ENCODE measurements at regions not wholly inside any gene's neighbourhood (a gene's known extent, or its start where the extent isn't known, plus 50 kb on each side); places are given as distances from the start of the nearest gene placed in this dataset.
"Not testable (repeated sequence)": the region's sequence is repeated elsewhere in the genome, so short reads cannot be mapped to it uniquely, and the experiment has no call there.

DNA sequence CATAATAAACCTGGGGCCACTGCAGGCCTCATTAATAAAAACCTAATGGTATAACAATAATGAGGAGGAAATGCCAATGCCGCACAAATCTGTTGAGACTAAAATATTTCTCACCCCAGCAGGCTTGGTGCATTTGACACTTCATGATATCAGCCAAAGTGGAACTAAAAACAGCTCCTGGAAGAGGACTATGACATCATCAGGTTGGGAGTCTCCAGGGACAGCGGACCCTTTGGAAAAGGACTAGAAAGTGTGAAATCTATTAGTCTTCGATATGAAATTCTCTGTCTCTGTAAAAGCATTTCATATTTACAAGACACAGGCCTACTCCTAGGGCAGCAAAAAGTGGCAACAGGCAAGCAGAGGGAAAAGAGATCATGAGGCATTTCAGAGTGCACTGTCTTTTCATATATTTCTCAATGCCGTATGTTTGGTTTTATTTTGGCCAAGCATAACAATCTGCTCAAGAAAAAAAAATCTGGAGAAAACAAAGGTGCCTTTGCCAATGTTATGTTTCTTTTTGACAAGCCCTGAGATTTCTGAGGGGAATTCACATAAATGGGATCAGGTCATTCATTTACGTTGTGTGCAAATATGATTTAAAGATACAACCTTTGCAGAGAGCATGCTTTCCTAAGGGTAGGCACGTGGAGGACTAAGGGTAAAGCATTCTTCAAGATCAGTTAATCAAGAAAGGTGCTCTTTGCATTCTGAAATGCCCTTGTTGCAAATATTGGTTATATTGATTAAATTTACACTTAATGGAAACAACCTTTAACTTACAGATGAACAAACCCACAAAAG lies 580.9 kb upstream of the TMEFF2 start:
- Mint-ChIP-seq H3K4me3 (no peak overlapping the region), H3K27me3 (no peaks in the 10 kb centered on the region), H3K9me3 (ENCODE audit: low read depth) (no peaks in the 10 kb centered on the region), H3K36me3 (no peaks in the 10 kb centered on the region), H3K27ac (no peak overlapping the region), H3K4me1 (ENCODE audit: low read depth) (no peaks in the 10 kb centered on the region)

DNA sequence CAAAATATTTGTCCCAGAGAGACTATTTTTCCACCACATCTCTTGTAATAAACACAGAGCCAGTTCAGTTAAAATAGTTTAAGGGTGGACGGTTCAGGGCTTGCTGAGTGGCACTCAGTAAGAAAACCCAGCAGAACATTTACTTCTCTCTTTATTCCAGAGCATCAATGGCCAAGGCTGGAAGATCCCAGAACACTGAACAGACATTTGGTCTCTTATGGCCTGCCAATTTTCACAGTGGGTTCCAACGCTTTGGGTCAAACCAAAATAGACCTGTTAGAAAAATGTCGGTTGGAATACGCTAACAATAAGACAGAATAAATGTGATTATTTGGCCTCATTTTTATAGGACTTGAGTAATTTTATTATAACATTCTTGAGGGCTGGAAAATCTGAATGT lies 580.3 kb upstream of the TMEFF2 start:
- Mint-ChIP-seq H3K4me1 (ENCODE audit: low read depth) (no peaks in the 10 kb centered on the region), H3K27ac (no peak overlapping the region), H3K36me3 (no peaks in the 10 kb centered on the region), H3K27me3 (no peaks in the 10 kb centered on the region), H3K4me3 (no peak overlapping the region), H3K9me3 (ENCODE audit: low read depth) (no peaks in the 10 kb centered on the region)

DNA sequence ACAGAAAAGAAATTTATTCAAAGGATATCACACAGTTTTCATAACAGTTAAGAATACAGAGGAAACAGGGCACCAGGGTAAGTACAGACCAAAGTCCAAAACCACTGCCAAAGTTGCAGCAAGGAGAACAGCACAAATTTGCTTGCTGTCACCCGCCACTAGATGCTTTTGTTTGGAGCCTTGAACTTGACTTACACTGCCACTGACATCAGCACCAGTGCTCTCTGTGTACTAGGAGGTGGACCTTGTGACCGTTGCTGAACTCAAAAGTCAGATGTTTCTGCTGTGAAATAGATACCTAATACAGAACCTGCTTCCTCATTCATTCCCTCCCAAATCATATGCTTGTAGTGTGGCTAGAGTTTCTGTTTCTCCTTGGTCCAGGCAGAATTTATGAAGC lies 578.3 kb upstream of the TMEFF2 start:
- no peaks in the 10 kb centered on the region for H3K27me3 Mint-ChIP-seq
- no peaks in the 10 kb centered on the region for H3K4me1 Mint-ChIP-seq (ENCODE audit: low read depth)
- no peaks in the 10 kb centered on the region for H3K9me3 Mint-ChIP-seq (ENCODE audit: low read depth)
- no peak overlapping the region for H3K4me3 Mint-ChIP-seq
- H3K27ac Mint-ChIP-seq: no peak overlapping the region
- no peaks in the 10 kb centered on the region for H3K36me3 Mint-ChIP-seq

DNA sequence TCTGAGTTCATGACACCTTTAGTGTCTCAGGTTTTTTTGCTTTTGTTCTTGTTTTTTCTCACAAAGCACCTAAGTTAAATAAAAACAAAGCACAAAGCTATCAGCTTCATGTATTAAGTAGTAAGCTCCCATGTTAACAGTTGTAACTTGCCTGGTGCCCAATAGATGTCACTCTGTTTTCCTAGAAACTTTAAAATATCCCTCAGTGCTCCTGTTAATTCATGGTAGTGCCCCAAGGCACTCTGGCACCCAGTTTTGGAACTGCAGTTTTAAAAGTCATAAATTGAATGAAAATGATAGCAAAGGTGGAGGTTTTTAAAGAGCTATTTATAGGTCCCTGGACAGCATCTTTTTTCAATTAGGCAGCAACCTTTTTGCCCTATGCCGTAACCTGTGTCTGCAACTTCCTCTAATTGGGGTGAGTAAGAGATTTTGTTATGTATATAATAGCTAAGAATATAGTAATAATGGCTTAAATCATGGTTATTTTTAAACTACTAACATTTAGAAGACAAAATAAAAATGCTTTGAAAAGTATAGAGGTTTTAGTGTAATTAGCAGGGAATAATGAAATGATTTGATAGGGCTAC lies 555.0 kb upstream of the TMEFF2 start:
- H3K4me1 Mint-ChIP-seq (ENCODE audit: low read depth): no peaks in the 10 kb centered on the region
- H3K36me3 Mint-ChIP-seq: no peaks in the 10 kb centered on the region
- H3K4me3 Mint-ChIP-seq: no peak overlapping the region
- no peak overlapping the region for H3K27ac Mint-ChIP-seq
- H3K9me3 Mint-ChIP-seq (ENCODE audit: low read depth): no peaks in the 10 kb centered on the region
- no peaks in the 10 kb centered on the region for H3K27me3 Mint-ChIP-seq

DNA sequence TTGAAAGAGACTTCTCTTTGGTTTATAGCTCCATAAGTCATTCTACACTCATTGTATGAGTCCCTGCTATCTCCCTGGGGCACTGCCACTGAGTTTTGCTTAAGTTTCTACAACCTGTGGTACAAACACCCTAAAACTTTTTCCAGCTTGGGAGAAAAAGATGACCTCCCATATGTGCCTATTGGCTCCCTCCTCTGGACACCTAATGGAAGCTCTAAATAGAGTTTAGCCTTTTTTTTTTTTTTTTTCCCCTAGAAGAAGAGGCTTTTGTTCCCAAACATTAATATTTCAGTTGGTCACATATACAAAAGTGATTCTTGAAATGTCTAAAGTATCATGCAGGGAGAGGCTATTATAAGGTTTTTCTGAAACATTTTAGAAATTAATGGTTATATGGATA lies 547.2 kb upstream of the TMEFF2 start:
- no peak overlapping the region for H3K27ac Mint-ChIP-seq
- H3K4me1 Mint-ChIP-seq (ENCODE audit: low read depth): no peaks in the 10 kb centered on the region

DNA sequence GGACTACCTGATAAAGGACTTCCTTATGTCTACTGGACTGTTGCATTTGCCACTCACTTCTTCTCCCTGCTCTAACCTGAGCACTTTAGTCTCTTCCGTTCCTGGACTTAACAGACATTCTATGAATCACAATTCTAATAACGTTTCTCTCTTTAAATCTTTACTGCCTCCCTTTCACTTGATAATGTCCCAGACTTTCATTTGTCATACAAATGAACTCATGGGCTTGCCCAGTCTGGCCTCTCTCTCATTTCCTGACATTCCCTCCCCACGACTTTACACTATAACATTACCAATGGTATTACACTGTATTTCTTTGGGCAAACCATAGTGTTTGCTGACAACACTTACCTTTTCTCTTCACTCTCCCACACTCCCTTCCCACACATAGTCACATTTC lies 540.7 kb upstream of the TMEFF2 start:
- no peaks in the 10 kb centered on the region for H3K9me3 Mint-ChIP-seq (ENCODE audit: low read depth)
- no peak overlapping the region for H3K4me3 Mint-ChIP-seq
- no peaks in the 10 kb centered on the region for H3K36me3 Mint-ChIP-seq
- H3K27ac Mint-ChIP-seq: no peak overlapping the region
- no peaks in the 10 kb centered on the region for H3K4me1 Mint-ChIP-seq (ENCODE audit: low read depth)
- H3K27me3 Mint-ChIP-seq: no peaks in the 10 kb centered on the region

More for the DNA sequence above, 547.2 kb upstream of the TMEFF2 start:
- H3K9me3 Mint-ChIP-seq (ENCODE audit: low read depth): no peaks in the 10 kb centered on the region
- no peak overlapping the region for H3K4me3 Mint-ChIP-seq
- H3K36me3 Mint-ChIP-seq: no peaks in the 10 kb centered on the region
- no peaks in the 10 kb centered on the region for H3K27me3 Mint-ChIP-seq

DNA sequence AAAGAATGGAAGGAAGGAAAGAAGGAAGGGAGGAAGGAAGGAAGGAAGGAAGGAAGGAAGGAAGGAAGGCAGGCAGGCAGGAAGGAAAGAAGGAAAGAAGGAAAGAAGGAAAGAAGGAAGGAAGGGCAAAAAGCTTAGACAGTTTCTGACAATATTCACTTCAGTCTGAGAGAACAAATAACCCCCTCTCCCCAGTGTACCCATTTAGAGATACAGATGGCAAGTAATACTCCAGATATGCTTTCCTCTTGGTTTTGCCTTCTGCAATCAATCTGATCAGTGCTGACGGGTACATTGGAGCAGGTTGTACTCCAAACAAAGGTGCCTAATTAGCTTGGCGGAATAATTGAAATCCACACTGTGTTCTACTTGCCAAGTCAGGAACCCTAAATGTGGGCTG lies 534.6 kb upstream of the TMEFF2 start:
- Mint-ChIP-seq H3K36me3 (no peaks in the 10 kb centered on the region), H3K27ac (no peak overlapping the region), H3K4me1 (ENCODE audit: low read depth) (no peaks in the 10 kb centered on the region), H3K9me3 (ENCODE audit: low read depth) (no peaks in the 10 kb centered on the region), H3K4me3 (no peak overlapping the region), H3K27me3 (no peaks in the 10 kb centered on the region)

DNA sequence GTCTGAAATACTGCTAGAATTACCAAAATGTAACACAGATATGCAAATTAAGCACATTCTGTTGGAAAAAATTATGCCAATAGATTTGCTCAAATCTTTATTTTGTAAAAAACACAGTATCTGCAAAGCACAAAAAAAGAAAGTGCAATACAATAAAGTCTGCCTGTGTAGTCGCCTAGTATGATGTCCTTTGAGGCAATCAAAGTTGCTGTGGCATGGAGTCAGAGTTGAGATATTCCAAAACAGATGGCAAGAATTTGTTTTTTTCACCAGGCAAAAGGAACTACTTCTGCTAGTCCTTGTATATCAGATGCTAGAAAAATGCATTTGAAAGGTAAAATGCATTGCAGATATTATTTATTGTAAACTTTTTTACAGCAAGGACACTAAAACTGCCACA lies 531.3 kb upstream of the TMEFF2 start:
- no peaks in the 10 kb centered on the region for H3K4me1 Mint-ChIP-seq (ENCODE audit: low read depth)
- no peaks in the 10 kb centered on the region for H3K36me3 Mint-ChIP-seq

DNA sequence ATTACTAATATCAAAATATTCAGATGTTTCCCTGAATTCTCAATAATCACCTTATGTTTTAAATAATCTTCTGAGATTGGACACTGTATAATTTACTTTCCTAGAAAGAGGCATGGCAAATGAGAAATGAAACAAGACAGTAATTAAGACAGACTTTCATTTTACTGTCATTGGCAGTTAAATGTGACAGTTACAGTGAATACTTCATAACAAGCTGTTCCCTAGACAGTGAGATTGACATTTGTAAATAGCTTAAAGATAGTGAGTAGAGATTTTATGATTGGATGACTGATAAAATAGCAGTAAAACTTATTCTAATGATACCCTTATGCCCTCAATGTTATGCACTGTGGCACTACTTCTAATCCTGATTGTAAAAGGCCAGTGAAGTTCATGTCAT lies 524.9 kb upstream of the TMEFF2 start:
- H3K9me3 Mint-ChIP-seq (ENCODE audit: low read depth): no peaks in the 10 kb centered on the region
- no peaks in the 10 kb centered on the region for H3K36me3 Mint-ChIP-seq
- H3K27me3 Mint-ChIP-seq: no peaks in the 10 kb centered on the region
- no peaks in the 10 kb centered on the region for H3K4me1 Mint-ChIP-seq (ENCODE audit: low read depth)
- no peak overlapping the region for H3K4me3 Mint-ChIP-seq
- no peak overlapping the region for H3K27ac Mint-ChIP-seq

More for the DNA sequence above, 531.3 kb upstream of the TMEFF2 start:
- Mint-ChIP-seq H3K9me3 (ENCODE audit: low read depth) (no peaks in the 10 kb centered on the region), H3K27me3 (no peaks in the 10 kb centered on the region), H3K27ac (no peak overlapping the region), H3K4me3 (no peak overlapping the region)

DNA sequence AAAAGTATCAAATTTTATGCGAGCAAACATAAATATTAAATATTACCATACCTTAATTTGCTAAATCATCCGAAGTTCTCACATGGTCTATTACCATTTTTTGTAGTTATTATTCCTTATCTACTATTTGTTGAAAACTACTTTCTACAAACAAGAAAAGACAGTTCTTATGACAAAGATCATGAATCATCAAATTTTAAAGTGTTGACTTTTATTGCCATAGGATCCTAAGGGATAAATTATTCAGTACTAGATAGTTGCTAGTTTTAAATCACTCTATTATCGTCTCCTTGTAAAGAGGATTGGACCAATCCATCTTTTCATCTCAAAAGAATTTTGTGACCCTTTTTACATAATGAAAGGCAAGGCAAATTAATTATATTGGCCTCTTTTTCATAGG lies 523.6 kb upstream of the TMEFF2 start:
- Mint-ChIP-seq H3K27ac (no peak overlapping the region), H3K4me1 (ENCODE audit: low read depth) (no peaks in the 10 kb centered on the region), H3K27me3 (no peaks in the 10 kb centered on the region), H3K9me3 (ENCODE audit: low read depth) (no peaks in the 10 kb centered on the region), H3K4me3 (no peak overlapping the region), H3K36me3 (no peaks in the 10 kb centered on the region)

DNA sequence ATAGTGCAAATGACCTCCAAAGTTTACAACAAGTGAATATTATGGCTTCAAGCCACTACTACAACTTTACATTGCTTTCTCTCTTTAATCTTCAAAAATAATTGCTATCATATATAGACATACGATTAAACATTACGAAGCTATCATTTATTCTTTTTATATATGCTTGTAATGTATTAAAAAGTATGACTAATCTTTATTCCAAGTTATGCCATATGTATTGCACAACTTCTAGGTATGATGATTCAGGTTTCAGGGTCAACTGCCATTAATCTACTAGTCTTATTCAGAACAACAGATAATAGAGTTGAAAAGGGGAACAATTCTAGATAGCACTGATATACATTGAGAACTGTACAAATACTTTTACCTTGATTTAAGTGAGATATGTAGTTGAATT lies 506.2 kb upstream of the TMEFF2 start:
- Mint-ChIP-seq H3K27me3 (no peaks in the 10 kb centered on the region), H3K4me3 (no peak overlapping the region), H3K9me3 (ENCODE audit: low read depth) (no peaks in the 10 kb centered on the region), H3K27ac (no peak overlapping the region), H3K4me1 (ENCODE audit: low read depth) (no peaks in the 10 kb centered on the region), H3K36me3 (no peaks in the 10 kb centered on the region)

DNA sequence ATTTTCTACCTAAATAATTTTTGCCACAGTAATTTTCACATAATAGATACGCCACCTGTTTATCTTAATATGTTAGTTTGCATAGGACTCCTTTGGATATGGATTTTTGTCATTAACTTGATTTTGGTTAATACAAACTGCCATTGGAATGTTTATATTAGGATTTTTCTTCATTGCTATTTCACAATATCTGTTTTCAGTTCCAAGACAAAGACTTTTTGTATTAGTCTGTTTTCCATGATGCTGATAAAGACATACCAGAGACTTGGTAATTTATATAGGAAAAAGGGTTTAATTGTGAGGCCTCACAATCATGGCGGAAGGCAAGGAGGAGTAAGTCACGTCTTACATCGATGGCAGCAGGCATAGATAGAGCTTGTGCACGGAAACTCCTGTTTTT lies 503.1 kb upstream of the TMEFF2 start:
- Mint-ChIP-seq H3K27me3 (no peaks in the 10 kb centered on the region), H3K9me3 (ENCODE audit: low read depth) (no peaks in the 10 kb centered on the region), H3K4me3 (no peak overlapping the region), H3K36me3 (no peaks in the 10 kb centered on the region), H3K4me1 (ENCODE audit: low read depth) (no peaks in the 10 kb centered on the region), H3K27ac (no peak overlapping the region)

DNA sequence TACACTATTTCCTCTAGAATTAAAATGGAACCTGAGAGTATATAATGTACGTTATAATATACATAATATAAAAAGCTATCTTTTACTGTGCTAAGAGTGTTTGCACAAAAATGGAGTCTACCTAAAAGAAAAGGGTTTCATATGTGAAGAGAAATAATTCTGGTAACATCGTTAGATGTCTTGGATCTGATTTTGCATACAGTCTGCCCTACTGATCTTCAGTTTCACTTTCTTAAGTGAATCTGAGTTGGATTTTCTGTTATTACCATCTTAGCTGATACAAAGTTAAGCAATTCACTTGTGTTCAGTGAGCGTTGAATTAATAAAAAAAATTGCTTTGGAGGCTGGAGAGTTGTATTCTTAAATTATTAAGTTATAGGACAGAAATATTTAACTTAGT lies 502.1 kb upstream of the TMEFF2 start:
- H3K4me1 Mint-ChIP-seq (ENCODE audit: low read depth): no peaks in the 10 kb centered on the region
- H3K4me3 Mint-ChIP-seq: no peak overlapping the region
- H3K9me3 Mint-ChIP-seq (ENCODE audit: low read depth): no peaks in the 10 kb centered on the region
- H3K27ac Mint-ChIP-seq: no peak overlapping the region
- no peaks in the 10 kb centered on the region for H3K27me3 Mint-ChIP-seq
- no peaks in the 10 kb centered on the region for H3K36me3 Mint-ChIP-seq

DNA sequence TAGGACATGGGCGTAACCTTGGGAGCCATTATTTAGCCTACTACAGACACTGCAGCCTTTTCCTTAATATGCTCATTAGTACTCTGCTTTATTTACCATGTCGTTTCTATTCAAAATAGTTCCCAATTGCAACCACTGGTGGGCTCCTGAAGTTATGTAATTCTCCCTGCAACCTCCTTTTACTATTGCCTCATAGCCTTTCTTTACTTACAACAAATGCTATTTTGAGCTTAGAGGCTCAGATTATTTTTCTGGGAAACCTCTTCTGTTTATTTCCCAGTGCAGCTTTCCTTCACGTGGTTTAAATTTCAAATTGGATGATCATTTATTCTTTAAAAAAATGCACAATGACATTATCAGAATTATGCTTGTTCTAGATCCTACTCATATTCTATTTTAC lies 492.3 kb upstream of the TMEFF2 start:
- H3K27me3 Mint-ChIP-seq: no peaks in the 10 kb centered on the region
- H3K9me3 Mint-ChIP-seq (ENCODE audit: low read depth): no peaks in the 10 kb centered on the region
- no peaks in the 10 kb centered on the region for H3K36me3 Mint-ChIP-seq
- no peak overlapping the region for H3K4me3 Mint-ChIP-seq
- no peak overlapping the region for H3K27ac Mint-ChIP-seq
- no peaks in the 10 kb centered on the region for H3K4me1 Mint-ChIP-seq (ENCODE audit: low read depth)

DNA sequence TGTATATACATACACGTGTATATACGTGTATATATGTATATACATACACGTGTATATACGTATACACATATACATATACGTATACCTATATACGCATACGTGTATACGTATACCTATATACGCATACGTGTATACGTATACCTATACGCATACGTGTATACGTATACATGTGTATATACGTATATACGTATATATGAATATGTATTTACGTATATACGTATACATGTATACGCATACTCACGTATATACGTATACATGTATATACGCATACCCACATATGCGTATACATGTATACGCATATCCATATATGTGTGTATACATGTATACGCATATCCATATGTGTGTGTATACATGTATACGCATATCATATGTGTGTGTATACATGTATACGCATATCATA lies 487.8 kb upstream of the TMEFF2 start:
- H3K9me3 Mint-ChIP-seq (ENCODE audit: low read depth); H3K4me1 Mint-ChIP-seq (ENCODE audit: low read depth); H3K4me3 Mint-ChIP-seq; H3K36me3 Mint-ChIP-seq; H3K27ac Mint-ChIP-seq; H3K27me3 Mint-ChIP-seq: not testable (repeated sequence)

DNA sequence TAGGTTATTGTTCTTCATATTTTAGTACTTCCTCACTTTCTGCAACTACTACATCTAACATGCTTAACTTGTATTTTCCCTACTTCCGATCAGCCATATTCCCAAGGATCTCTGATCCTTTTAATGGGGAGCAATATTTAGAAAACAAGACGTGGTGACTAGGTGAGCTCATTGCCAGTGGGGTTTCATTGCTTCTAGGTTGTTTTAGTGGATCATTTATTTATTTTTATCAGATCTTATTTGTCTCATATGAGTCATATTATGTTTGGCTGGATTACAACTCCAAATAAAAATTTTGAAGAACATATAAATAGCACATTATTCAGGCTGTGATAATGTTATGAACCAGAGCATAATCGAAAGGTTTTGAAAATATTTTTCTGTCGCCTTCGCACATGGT lies 480.9 kb upstream of the TMEFF2 start:
- H3K27me3 Mint-ChIP-seq: peaks cover 1% of the 10 kb centered on the region
- no peaks in the 10 kb centered on the region for H3K36me3 Mint-ChIP-seq
- H3K9me3 Mint-ChIP-seq (ENCODE audit: low read depth): no peaks in the 10 kb centered on the region
- H3K4me3 Mint-ChIP-seq: no peak overlapping the region
- no peak overlapping the region for H3K27ac Mint-ChIP-seq
- no peaks in the 10 kb centered on the region for H3K4me1 Mint-ChIP-seq (ENCODE audit: low read depth)

Measured in activated naive CD8-positive, alpha-beta T cell (primary cell).